Ishikawa (cell line): ENCODE measurements at regions not wholly inside any gene's neighbourhood (a gene's known extent, or its start where the extent isn't known, plus 50 kb on each side); places are given as distances from the start of the nearest gene placed in this dataset.

Experiments
- CEBPB ChIP-seq: IDR thresholded peaks from 2 replicates; pipeline ENCODE4 v1.6.1; 2012
- CREB1 ChIP-seq: IDR thresholded peaks from 2 replicates; pipeline ENCODE4 v1.6.1; 2012; ENCODE audit warnings: low read depth
- EGR1 ChIP-seq: IDR thresholded peaks from 2 replicates; pipeline ENCODE4 v1.6.1; 2012
- EP300 ChIP-seq: IDR thresholded peaks from 2 replicates; pipeline ENCODE4 v1.6.1; 2012; ENCODE audit warnings: borderline replicate concordance
- FOXM1 ChIP-seq: IDR thresholded peaks from 2 replicates; pipeline ENCODE4 v1.6.1; 2012; ENCODE audit warnings: low read depth, borderline replicate concordance
- MAX ChIP-seq: IDR thresholded peaks from 2 replicates; pipeline ENCODE4 v1.6.1; 2012
- NFIC ChIP-seq: IDR thresholded peaks from 2 replicates; pipeline ENCODE4 v1.6.1; 2012
- RAD21 ChIP-seq: IDR thresholded peaks from 2 replicates; pipeline ENCODE4 v1.6.1; 2012; ENCODE audit warnings: low read depth
- REST ChIP-seq: IDR thresholded peaks from 2 replicates; pipeline ENCODE4 v1.6.1; 2012; ENCODE audit warnings: low read depth, mild to moderate bottlenecking
- TAF1 ChIP-seq: IDR thresholded peaks from 2 replicates; pipeline ENCODE4 v1.6.1; 2012; ENCODE audit warnings: low read depth, mild to moderate bottlenecking
- TCF12 ChIP-seq: IDR thresholded peaks from 2 replicates; pipeline ENCODE4 v1.6.1; 2012; ENCODE audit warnings: low read depth
- TEAD4 ChIP-seq: IDR thresholded peaks from 2 replicates; pipeline ENCODE4 v1.6.1; 2012
- USF1 ChIP-seq: IDR thresholded peaks from 2 replicates; pipeline ENCODE4 v1.6.1; 2012
- YY1 ChIP-seq: IDR thresholded peaks from 2 replicates; pipeline ENCODE4 v1.6.1; 2012; ENCODE audit warnings: low read depth
- ZBTB7A ChIP-seq: IDR thresholded peaks from 2 replicates; pipeline ENCODE4 v1.6.1; 2012; ENCODE audit warnings: low read depth

DNA sequence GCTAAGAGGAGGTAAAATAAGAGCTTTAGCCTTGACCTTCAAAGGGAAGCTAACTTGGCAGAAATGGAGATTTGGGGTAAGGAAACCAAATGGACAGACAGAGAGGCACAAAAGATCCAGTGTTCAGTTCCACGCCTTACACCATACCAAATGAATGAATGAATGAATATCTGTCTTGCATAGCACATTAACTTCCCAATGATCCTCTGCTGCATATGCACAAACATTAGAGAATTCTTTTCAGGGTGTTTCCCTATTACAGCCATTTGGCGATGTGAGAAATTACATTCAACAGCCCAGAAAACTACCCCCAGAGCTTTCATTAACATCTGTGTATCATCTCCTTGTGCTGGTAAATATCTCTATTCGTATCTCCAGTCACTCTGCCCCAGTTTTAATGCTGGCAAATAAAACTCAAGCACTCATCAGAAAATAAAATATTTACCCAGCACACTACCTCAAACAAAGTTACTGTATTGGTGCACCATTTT lies 1056.2 kb downstream of the SORCS3 start:
- TF ChIP-seq NFIC (no peak), EGR1 (no peak), EP300 (no peak), USF1 (no peak), CREB1 (no peak), TCF12 (no peak), TAF1 (no peak), REST (no peak), RAD21 (no peak), YY1 (no peak), FOXM1 (no peak)

DNA sequence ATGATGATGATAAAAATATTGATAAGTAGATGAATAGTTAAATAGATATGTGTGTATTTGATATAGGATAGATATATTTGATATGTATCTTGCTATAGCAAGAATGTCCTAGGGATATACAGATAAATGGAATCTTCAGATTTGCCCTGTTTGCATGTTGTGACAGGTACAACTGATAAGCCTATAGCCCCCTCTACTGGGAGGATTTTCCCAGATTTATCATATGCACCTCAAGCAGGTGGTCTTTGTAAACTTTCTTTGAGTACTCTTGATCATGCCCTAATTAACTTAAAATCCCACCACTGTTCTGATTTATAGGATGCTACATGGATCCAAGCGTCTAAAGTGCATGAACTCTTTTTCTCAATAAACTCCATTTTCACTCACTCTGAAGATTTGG lies 1050.7 kb downstream of the SORCS3 start:
- TF ChIP-seq RAD21 (peak; percentile 28), REST (no peak)

DNA sequence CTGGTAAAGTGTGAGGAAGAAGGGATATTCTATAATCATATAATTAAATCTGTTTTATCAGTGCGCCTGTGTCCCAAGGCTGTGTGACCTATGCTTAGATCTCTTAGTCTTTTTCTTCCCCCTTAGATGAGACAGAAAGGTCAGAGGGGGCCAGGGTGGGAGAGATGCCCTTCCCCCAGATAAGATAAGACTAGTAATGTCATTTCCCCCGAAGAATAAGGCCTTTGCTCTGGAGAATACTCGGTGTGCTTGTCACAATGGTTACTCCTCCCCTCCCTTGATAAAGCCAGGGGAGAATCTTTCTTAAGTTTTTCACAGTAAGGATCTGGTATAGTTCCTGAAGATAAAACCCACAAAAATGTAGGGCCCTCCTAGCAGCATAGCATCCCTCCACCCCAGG lies 1041.8 kb downstream of the SORCS3 start:
- no peak for TF ChIP-seq REST
- no peak for TF ChIP-seq EGR1
- no peak for TF ChIP-seq RAD21
- TF ChIP-seq FOXM1: no peak
- TF ChIP-seq CREB1: no peak
- TF ChIP-seq TEAD4: no peak
- TF ChIP-seq NFIC: no peak
- TF ChIP-seq TCF12: no peak
- no peak for TF ChIP-seq USF1
- no peak for TF ChIP-seq CEBPB
- TF ChIP-seq MAX: no peak
- TF ChIP-seq EP300: no peak
- no peak for TF ChIP-seq ZBTB7A
- no peak for TF ChIP-seq YY1
- TF ChIP-seq TAF1: no peak

DNA sequence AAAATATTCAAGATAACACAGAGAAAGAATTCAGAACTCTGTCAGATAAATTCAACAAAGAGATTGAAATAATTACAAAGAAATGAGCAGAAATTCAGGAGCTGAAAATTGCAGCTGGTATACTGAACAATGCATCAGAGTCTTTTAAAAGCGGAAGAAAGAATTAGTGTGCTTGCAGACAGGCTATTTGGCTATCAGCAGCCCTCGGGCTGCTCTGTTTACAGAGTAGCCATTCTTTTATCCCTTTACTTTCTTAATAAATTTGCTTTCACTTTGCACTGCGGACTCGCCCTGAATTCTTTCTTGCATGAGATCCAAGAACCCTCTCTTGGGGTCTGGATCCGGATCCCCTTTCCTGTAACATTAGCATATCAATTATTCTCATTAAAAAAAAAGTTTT lies 1040.0 kb downstream of the SORCS3 start:
- TF ChIP-seq TAF1 (no peak), YY1 (no peak), EP300 (no peak), EGR1 (no peak), RAD21 (no peak), FOXM1 (no peak), MAX (no peak), ZBTB7A (no peak), TCF12 (no peak), CEBPB (no peak), REST (no peak)
